ENCODE measurements at regions not wholly inside any gene's neighbourhood (a gene's known extent, or its start where the extent isn't known, plus 50 kb on each side); places are given as distances from the start of the nearest gene placed in this dataset.

DNA sequence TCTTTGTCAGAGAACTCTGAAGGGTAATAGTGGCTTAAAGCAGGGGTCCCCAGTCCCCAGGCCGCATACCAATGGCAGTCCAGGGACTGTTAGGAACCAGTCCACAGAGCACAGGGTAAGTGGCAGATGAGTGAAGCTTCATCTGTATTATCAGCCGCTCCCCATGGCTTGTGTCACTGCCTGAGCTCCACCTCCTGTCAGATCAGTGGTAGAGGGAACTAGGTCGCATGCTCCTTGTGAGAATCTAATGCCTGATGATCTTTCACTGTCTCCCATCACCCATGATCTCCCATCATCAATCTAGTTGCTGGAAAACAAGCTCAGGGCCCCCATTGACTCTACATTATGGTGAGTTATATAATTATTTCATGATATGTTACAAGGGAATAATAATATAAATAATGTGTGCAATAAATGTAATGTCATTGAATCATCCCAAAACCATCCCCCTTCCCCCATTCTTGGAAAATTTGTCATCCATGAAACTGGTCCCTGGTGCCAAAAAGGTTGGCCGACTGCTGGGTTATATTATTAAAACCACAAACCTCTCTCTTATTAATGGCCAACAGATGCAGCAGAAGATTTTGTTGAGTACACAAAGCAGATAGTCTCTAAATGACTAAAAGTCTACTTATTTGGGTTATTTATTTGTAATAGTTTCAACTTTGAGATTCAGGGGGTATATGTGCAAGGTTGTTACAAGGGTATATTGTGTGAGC is 782.7 kb downstream of the CDH11 start:
- ChIA-PET CTCF (no interaction called here), POLR2A (interaction anchor here (0.6 kb wide), 1 partner anchor 125 kb away, joined by 6 read pairs; no protein-coding TSS in a partner anchor)
- no peaks in the 10 kb centered on the region for H3K4me1 ChIP-seq (ENCODE audit: control insufficient read depth, insufficient read depth, low read length)
- DNase-seq (ENCODE audit: low read depth, low spot score) = no peak
- ATAC-seq = no peak
- no peak overlapping the region for H3K27ac ChIP-seq (ENCODE audit: low read length)
- H3K9me3 ChIP-seq (ENCODE audit: control insufficient read depth, insufficient read depth, low read depth, low read length) = no peaks in the 10 kb centered on the region
- in situ Hi-C loops (cut with HindIII; ENCODE audit: low pct_unique_long_range_greater_than_20kb, low sequenced_read_pairs) (no loop called here), intact Hi-C loops (cut with micrococcal nuclease; ENCODE audit: unreplicated experiment) (no loop called here)
- no peaks in the 10 kb centered on the region for H3K36me3 ChIP-seq (ENCODE audit: control insufficient read depth, insufficient read depth, low read length)
- no peak for TF ChIP-seq TCF7L2 (IDR thresholded peaks at IDR 0.05; ENCODE audit: low read depth, low read length)
- TF ChIP-seq, protein P1, sequence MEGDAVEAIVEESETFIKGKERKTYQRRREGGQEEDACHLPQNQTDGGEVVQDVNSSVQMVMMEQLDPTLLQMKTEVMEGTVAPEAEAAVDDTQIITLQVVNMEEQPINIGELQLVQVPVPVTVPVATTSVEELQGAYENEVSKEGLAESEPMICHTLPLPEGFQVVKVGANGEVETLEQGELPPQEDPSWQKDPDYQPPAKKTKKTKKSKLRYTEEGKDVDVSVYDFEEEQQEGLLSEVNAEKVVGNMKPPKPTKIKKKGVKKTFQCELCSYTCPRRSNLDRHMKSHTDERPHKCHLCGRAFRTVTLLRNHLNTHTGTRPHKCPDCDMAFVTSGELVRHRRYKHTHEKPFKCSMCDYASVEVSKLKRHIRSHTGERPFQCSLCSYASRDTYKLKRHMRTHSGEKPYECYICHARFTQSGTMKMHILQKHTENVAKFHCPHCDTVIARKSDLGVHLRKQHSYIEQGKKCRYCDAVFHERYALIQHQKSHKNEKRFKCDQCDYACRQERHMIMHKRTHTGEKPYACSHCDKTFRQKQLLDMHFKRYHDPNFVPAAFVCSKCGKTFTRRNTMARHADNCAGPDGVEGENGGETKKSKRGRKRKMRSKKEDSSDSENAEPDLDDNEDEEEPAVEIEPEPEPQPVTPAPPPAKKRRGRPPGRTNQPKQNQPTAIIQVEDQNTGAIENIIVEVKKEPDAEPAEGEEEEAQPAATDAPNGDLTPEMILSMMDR (IDR thresholded peaks at IDR 0.05) = no peak
- no peak for TF ChIP-seq POLR2AphosphoS5 (IDR thresholded peaks at IDR 0.05; ENCODE audit: low read depth, low read length)
- no peak for TF ChIP-seq SIN3A (IDR thresholded peaks at IDR 0.05; ENCODE audit: borderline replicate concordance, insufficient read depth, low read depth, low read length)
- TF ChIP-seq, protein P2, sequence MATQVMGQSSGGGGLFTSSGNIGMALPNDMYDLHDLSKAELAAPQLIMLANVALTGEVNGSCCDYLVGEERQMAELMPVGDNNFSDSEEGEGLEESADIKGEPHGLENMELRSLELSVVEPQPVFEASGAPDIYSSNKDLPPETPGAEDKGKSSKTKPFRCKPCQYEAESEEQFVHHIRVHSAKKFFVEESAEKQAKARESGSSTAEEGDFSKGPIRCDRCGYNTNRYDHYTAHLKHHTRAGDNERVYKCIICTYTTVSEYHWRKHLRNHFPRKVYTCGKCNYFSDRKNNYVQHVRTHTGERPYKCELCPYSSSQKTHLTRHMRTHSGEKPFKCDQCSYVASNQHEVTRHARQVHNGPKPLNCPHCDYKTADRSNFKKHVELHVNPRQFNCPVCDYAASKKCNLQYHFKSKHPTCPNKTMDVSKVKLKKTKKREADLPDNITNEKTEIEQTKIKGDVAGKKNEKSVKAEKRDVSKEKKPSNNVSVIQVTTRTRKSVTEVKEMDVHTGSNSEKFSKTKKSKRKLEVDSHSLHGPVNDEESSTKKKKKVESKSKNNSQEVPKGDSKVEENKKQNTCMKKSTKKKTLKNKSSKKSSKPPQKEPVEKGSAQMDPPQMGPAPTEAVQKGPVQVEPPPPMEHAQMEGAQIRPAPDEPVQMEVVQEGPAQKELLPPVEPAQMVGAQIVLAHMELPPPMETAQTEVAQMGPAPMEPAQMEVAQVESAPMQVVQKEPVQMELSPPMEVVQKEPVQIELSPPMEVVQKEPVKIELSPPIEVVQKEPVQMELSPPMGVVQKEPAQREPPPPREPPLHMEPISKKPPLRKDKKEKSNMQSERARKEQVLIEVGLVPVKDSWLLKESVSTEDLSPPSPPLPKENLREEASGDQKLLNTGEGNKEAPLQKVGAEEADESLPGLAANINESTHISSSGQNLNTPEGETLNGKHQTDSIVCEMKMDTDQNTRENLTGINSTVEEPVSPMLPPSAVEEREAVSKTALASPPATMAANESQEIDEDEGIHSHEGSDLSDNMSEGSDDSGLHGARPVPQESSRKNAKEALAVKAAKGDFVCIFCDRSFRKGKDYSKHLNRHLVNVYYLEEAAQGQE (IDR thresholded peaks at IDR 0.05; ENCODE audit: insufficient read depth in 1 of 2, low read depth in 2 of 2, low read length in 1 of 2) = no peak
- BruUV-seq (replicated peaks) = no TSS peak
- H3K27me3 ChIP-seq (ENCODE audit: control insufficient read depth, insufficient read depth, low read length) = no peaks in the 10 kb centered on the region
- H3K4me3 ChIP-seq (ENCODE audit: low read depth in 2 of 2, low read length in 2 of 2) = no peak overlapping the region

DNA sequence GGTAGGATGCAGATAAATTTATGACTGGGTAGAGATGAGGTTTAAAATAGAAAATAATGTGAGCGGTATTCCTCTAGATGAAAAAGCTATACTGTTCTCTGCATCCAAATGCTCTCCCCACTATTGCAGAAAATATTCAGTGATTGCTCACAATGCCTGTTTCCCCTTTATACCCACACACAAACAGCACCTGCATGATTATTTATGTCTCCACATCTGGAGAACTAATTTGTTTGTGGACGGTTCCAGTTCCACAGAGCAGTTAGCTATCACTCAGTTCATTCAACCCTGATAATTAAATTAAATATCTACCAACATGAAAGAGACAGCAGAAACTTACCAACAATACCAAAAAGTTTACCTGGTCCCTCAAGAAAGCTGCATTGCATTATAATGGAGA is 800.0 kb downstream of the CDH11 start:
- intact Hi-C loops (cut with micrococcal nuclease; ENCODE audit: unreplicated experiment) = no loop called here
- H3K4me1 ChIP-seq (ENCODE audit: control insufficient read depth, insufficient read depth, low read length) = no peaks in the 10 kb centered on the region
- ATAC-seq (no peak), DNase-seq (ENCODE audit: low read depth, low spot score) (no peak)
- H3K27me3 ChIP-seq (ENCODE audit: control insufficient read depth, insufficient read depth, low read length) = no peaks in the 10 kb centered on the region
- no peak overlapping the region for H3K27ac ChIP-seq (ENCODE audit: low read length)
- in situ Hi-C loops (cut with HindIII; ENCODE audit: low pct_unique_long_range_greater_than_20kb, low sequenced_read_pairs) = no loop called here
- no peaks in the 10 kb centered on the region for H3K36me3 ChIP-seq (ENCODE audit: control insufficient read depth, insufficient read depth, low read length)
- no peak overlapping the region for H3K4me3 ChIP-seq (ENCODE audit: low read depth in 2 of 2, low read length in 2 of 2)
- BruUV-seq (replicated peaks) = no TSS peak
- ChIA-PET POLR2A (no interaction called here), CTCF (no interaction called here)
- TF ChIP-seq, protein P2 (IDR thresholded peaks at IDR 0.05; ENCODE audit: insufficient read depth in 1 of 2, low read depth in 2 of 2, low read length in 1 of 2) = no peak
- TF ChIP-seq, protein P1 (IDR thresholded peaks at IDR 0.05) = no peak
- TF ChIP-seq POLR2AphosphoS5 (IDR thresholded peaks at IDR 0.05; ENCODE audit: low read depth, low read length) (no peak), TCF7L2 (IDR thresholded peaks at IDR 0.05; ENCODE audit: low read depth, low read length) (no peak), SIN3A (IDR thresholded peaks at IDR 0.05; ENCODE audit: borderline replicate concordance, insufficient read depth, low read depth, low read length) (no peak)
- H3K9me3 ChIP-seq (ENCODE audit: control insufficient read depth, insufficient read depth, low read depth, low read length) = no peaks in the 10 kb centered on the region
